Effector CD8-positive, alpha-beta T cell (primary cell): ENCODE measurements at regions not wholly inside any gene's neighbourhood (a gene's known extent, or its start where the extent isn't known, plus 50 kb on each side); places are given as distances from the start of the nearest gene placed in this dataset.

Source experiments
- DNase-seq: peaks from one replicate; lab custom pipeline; 2025; lab: John Stamatoyannopoulos, UW

GRCh38 chr10:78713659-78714058 lies 355.1 kb upstream of the ZMIZ1 start:
- DNase-seq: no peak

DNA sequence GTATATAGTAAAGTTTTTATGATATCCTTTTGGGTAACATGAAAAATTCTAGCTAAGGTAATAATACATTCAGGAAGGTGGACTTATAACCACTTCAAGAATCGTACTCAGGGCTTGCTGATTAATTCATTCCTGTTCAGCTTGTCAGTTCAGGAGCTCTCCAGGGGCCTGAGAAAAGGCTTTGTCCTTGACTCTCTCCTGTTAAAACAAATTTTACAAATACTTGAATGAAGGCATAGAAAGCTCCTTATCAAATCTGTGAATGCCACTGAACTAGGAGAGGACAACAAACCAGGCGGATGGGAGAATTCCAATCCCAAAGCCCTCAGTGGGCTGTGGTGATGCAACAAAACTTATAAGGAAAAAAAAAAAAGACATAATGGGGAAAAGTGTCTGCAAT lies 354.5 kb upstream of the ZMIZ1 start:
- DNase-seq: no peak

GRCh38 chr10:78715435-78715834 lies 353.3 kb upstream of the ZMIZ1 start:
- DNase-seq: no peak

DNA sequence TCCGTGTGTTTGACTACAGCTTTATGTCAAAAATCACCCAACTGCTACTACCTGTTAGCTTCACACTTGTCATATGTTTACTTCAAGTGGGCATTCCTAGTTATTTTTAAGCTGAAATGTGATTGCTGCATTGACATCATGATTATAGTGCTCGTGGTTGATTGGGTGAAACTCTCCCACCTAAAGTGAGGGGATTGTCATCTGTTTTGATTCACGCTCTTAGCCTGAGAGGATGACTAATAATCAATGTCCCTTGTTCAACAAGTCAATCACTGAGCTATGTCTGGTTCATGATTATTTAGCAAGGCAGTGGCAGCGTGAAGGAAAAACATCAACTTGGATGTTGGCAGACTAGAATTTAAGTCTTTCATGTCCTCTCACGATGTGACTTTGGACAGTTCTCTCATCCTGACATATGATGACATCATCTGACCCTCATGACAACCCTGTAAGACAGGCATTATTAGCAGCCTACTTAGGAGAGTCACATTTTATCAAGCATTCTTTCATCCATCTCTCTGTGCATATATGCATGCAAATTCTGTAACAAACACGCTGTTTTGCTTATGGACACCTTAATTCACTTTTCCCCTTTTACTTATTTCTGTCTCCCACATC lies 352.6 kb upstream of the ZMIZ1 start:
- no peak for DNase-seq

- DNase-seq: no peak
Measured at GRCh38 chr10:78717200-78717599, 351.6 kb upstream of the ZMIZ1 start.

DNA sequence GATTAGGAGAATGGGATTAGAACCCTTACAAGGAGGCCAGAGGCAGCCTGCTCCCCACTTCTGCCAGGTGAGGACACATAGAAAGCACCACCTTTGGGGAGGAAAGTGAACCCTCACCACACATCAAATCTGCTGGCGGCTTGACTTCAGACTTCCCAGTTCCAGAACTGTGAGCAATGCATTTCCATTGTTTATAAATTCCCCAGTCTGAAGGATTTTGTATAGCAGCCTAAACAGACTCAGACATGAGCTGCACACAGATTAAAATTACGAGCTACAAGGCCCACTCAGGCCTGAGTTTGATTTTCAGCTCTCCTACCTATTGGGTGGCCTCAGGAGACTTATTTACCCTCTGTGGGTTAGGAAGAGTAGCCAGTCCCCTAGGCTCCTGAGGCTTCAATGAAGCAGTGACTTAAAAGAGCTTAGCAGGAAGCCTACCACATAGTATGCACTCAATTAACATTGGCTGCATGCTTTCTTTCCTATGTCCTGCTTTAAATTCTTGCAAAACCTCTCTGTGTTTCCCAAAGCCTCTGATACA lies 350.7 kb upstream of the ZMIZ1 start:
- no peak for DNase-seq

GRCh38 chr10:78719276-78719675 lies 349.5 kb upstream of the ZMIZ1 start:
- no peak for DNase-seq

- no peak for DNase-seq
Measured at GRCh38 chr10:78720091-78720490, 348.7 kb upstream of the ZMIZ1 start.

GRCh38 chr10:78721231-78721630 lies 347.5 kb upstream of the ZMIZ1 start:
- no peak for DNase-seq

DNA sequence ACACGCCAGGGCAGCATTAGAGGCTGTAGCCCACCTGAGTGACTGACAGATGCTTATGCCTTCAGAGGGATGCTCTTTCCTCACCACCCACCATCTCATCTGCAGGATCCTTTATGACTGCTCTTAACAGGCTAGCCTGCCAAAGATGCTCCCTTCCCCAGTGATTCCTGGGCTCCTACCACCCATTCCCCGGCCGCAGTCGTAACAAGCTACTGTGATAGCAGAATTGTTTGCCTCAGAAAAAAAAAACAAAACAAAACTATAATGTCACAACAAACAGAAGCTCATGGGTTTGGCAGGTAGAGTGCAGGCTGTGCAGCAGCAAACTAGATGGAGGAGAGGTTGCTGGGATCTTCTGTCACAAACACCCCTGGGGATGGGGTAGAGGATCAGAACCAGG lies 343.9 kb upstream of the ZMIZ1 start:
- DNase-seq: no peak

DNA sequence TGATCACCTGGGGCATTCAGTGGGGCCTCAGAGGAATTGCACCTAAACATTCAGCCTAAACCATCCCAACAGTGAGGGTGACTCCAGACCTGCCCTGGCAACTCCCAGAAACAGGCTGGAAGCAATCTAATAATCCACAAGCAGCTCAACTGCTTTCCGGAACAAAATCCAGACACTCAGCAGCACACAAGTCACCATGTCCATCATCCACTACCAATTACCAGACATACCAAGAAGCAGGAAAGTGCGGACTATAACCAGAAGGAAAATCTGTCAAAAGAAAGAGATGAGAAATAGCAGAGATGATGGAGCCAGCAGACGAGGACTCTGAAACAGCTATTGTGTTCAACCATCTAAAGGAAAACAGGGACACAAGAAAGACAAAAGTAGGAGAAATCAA lies 342.6 kb upstream of the ZMIZ1 start:
- no peak for DNase-seq

DNA sequence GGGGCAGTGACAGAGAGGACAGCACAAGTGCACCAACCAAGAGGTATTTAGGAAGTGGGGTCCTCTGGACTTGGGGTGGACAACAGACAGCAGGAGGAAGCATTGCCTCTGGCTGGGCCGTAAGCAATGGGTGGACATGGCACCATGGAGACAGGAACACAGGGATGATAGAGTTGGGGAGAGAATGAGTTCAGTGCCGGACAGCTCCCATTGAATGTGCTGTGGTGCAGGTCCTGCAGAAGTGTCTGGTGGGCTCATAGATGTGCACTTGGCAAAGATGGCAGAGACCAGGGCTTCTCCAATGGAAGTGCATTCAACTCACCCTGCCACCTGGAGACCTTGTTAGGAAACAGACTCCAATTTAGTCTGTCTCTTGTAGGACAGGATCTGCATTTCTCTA lies 341.5 kb upstream of the ZMIZ1 start:
- DNase-seq: no peak

GRCh38 chr10:78727728-78728127 lies 341.0 kb upstream of the ZMIZ1 start:
- DNase-seq: no peak

DNA sequence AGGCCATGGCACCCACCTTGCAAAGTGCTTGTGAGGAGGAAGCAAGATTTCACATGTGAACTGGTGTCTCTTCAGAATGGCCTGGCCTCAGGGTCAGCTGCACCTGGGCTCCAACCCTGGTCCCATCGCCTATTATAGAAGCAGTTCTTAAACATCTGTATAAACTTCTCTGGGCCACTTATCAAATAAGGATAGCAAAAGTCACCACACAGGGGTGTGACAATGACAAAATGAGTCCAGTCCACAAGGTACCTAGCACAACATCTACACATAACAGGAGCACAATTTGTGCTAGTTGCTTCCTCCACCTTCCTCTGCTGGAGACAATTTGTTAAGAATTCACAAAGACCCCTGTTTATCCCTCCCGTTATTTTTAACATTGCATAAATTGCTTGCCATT lies 340.6 kb upstream of the ZMIZ1 start:
- DNase-seq: no peak

DNA sequence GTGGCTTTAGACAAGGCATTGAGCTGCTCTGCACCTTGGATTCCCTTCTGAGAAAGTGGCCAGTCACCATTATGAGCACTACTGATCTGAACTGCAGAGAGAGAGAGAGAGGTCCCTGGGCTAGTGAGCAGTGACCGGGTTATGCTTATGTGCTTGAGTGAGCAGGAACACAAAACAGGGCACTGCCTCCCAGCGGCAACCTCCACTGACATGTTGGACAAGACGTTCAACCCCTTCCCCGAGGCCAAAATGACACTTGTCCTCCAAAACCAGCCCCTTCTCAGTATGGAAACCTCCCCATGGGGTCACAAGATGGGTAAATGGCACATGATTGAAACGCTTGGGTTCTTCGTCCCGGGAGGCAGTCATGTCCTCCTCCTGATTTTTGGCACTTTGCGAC lies 339.4 kb upstream of the ZMIZ1 start:
- no peak for DNase-seq

DNA sequence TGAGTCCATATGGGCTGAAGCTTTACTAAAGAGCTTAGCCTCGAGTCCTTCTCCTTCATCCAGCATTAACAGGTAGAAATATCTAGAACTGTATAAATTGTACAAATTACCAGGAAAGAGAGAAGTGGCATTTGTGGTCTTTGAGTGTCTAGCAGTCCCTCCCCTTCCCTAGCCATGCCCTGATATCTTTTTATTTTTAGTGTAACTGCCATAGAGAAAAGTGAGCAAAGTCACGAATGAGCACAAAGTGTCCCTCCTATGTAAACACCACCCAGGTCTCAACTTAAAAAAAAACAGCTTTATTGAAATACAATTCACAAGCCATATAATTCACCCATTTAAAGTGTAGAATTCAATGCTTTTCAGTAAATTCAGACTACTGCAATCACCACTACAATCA lies 339.0 kb upstream of the ZMIZ1 start:
- DNase-seq: no peak

DNA sequence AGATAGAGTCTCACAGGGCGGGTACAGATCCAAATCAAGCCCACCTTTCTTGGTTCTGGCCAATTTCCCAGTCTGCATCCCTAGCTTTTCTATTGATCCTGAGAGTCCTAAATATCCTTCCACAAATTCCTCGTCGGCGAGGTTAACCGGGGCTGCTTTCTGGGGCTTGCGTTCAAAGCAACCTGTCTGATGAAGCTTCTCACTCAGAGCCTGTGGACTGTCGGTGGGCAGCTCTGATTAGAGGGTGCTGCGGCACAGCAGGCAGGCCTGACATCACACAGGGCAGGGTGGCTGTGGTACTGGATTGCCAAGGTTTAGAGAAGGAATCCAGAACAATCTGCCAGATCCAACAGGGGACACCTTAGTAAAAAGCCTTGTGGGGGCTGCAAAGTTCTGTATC lies 338.0 kb upstream of the ZMIZ1 start:
- DNase-seq: no peak

DNA sequence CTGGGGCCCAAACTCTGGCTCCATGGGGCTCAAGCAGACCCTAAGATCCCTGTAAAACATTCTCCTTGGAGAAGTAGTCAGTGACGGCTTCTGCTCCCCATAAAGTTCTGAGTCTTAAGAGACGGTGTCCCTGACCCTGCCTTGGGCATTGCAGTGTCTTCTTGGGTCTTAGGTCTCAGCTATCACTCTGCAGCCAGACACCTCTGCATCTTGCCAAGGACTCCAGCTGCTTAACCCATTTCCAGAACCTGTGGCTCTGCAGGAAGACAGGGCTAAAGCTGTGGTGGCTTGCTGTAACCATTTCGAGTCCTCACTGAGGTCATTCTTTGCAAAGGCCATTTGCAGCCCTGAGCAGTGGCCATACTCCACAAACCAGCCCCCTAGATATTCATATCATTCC lies 337.1 kb upstream of the ZMIZ1 start:
- no peak for DNase-seq

GRCh38 chr10:78732381-78732780 lies 336.4 kb upstream of the ZMIZ1 start:
- DNase-seq: no peak

GRCh38 chr10:78736926-78737630 lies 331.7 kb upstream of the ZMIZ1 start:
- DNase-seq: no peak

- DNase-seq: no peak
Measured at GRCh38 chr10:78737883-78738856, 330.6 kb upstream of the ZMIZ1 start.

- DNase-seq: no peak
Measured at GRCh38 chr10:78738861-78739260, 329.9 kb upstream of the ZMIZ1 start.
